Ureter (tissue), 1 donor: ENCODE measurements at regions not wholly inside any gene's neighbourhood (a gene's known extent, or its start where the extent isn't known, plus 50 kb on each side); places are given as distances from the start of the nearest gene placed in this dataset.

Experiments
- DNase-seq: peaks from one replicate; pipeline ENCODE4 v3.0.0-alpha.2; 2020; ENCODE audit warnings: low spot score
- donor health status: DM: yes; HTN: yes; CAD: no.

DNA sequence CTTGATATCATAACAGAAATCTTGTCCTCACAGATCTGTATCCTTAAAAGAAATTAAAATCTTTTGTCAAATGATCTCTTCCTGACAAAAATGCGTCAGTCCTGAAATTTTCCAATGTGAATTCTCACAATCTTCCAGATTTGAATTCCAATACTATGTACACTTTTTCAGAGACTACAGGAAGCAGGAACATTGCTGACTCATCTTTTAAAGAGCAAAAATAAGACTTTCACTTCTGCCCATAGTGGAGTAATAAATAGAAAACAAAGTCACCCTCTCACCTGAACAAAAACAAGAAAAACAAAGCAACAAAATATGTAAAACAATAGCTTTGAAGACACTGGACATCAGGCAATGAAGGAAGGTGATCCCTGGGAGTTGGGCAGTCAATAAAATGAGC is 167.0 kb upstream of the IPO5 start:
- DNase-seq: no peak

DNA sequence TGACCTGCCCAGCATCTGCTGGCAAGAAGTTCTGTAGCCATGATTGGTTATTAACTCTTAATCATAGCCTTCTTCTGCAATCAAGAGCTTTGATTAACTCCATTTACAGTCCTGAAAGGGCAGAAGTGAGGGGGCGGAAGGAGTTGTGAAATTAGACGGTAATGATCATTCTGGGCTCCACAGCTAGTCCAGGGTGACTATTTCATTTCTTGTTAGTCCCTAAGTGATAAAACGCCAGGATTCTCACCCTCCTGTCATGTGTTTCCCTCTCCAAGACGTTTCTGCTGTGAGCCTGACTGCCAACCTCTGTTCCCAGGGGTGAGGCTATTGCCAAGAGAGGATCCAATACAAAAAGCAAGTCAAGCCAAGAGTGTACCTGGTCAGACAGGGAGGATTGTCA is 155.9 kb upstream of the IPO5 start:
- DNase-seq: no peak

DNA sequence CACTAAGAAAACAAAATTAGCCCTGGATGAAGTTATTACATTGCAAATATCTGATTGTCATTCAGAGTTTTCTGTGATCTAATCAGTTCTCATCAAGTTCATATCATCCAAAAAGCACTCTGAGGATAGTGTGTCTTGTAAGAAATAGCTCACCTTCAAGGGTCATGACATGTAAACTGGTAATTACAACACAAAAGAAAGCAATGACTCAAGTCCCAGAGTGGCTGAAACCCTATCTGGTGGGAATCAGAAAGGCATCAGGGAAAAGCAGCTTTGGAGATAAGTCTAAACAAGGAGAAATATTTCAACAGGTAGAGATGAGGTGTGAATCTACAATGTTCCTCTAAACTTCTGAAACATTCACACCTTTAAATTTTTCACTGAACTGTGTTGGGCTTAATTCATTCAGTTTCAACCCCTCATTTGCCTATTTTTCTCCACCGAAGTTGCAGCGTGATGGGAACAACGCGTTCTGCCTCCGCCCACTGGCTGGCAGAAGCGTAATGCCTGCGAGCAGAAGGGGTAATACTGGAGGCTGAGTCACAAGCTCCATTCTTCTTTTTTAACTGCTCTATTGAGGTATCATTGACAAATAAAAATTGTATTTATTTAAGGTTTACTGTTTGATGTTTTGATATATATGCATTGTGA is 155.2 kb upstream of the IPO5 start:
- DNase-seq: no peak

DNA sequence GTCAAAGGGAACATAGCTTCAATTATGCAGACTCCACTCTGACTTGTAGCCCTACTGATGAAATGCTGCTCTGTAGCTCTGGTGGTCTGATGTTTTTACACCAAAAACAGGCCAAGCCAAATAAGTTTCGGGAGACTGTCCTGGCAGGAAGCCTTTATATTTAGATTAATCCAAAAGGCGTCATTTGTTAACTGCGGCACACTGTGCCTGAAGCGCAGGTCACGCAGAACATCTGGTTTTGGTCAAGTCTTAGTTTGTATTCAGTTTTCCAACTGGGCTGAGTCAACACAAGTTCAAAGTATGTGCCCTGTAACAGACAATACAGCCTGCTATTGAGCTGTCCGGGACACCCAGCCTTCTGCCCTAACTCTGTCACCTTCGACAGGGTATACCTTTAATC is 154.6 kb upstream of the IPO5 start:
- DNase-seq: no peak

DNA sequence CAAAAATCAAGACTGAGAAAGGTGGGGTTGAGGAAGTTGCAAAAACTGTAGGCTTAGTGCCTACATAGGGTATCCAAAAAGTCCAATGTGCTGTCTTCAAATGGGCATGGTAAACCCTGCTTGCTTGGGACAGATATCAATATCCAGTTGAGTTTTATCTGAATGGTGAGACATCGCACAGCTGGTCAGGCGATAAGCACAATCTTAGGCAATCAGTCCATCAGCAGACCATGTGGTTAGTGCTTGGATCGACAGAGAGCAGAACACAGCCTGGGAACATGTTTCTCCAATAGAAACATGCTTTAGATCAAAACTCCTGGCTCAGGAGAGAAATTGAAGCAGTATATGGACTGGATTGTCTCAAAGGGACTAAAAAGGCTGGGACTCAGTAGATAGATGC is 151.3 kb upstream of the IPO5 start:
- no peak for DNase-seq

DNA sequence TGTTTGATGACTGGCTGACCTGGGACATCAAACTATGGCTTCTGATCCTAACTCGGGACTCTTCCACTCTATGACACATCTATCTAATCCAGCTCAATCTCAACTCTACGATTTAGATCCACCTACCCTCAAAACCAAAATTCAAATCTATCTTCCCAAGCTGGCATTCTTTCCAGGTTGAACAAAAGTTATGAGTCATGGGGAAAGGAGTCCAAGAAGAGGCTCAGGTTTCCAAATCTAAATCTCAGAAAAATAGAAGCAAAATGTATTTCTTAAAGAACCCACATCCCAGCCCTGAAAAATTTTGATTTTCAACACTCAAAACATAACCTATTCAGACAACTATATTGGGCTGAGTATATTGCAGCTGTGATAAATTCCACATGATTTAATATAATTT is 143.9 kb upstream of the IPO5 start:
- DNase-seq: no peak

DNA sequence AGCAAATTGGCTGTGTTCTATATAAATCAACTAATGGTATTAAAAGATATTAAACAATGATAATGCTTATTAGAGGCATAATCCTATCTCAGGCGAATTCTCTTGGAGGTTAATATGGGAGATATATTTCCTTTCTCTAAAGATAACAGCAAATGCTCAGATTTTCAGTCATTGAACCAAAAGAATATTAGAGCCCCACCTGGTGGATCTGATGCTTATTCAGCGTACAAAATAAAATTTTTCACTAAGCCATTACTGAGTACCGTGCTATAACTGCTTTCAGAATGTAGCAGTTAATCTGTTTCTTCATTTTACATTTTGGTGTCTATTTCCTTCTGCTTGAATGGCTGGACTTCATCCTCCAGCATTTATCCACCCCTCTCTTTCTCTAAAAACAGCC is 143.3 kb upstream of the IPO5 start:
- no peak for DNase-seq

DNA sequence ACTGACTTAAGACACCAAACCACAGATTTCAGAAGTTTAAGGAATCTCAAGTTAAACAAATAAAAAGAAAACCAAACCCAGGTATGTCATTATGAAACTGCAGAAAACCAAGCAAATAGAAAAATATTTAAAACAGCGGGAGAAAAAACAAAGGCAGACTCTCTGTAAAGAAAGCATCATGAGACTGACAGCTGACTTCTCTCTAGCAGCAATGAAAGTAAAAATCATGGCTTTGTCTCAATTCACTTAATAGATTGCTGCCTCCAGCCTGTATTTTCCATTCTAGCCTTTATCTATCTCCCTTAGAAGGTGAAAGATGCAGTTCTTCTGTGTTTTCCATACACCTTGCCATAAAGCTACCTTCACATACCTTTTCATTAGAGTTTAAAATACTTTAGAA is 131.1 kb upstream of the IPO5 start:
- no peak for DNase-seq

DNA sequence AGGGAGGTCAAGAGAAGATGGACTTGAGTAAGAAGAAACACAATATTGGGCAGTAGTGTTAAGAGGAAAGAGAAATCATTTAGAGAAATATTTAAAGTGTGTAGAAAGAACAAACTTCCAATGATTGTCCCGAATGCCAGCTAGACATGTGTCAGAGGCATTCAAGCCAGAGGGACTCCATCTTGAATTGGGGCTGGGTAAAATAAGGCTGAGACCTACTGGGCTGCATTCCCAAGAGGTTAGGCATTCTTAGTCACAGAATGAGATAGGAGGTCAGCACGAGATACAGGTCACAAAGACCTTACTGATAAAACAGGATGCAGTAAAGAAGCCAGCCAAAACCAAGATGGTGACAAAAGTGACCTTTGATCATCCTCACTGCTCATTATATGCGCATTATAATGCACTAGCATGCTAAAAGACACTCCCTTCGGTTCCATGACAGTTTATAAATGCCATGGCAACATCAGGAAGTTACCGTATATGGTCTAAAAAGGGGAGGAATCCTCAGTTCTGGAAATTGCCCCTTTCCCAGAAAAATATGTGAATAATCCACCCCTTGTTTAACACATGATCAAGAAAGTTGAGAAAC is 127.0 kb upstream of the IPO5 start:
- DNase-seq: no peak

DNA sequence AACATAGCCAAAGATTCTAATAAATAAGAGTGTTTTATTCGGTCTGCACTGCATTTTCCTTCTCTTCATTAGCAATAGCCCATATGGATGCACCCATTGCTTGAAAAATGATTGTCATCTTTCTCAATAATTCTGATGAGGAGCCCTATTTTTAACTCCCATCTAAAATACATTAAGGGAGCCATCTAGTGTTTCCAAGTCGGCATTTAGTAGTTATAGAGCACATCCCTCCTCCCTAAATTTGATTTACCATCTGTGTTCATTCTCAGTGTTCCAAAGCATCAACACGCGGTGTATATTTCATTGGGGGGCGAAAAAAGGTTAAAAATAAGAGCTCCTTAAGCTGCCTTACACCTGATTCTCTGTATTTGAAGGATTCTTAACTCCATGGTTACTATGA is 119.2 kb upstream of the IPO5 start:
- DNase-seq: no peak

DNA sequence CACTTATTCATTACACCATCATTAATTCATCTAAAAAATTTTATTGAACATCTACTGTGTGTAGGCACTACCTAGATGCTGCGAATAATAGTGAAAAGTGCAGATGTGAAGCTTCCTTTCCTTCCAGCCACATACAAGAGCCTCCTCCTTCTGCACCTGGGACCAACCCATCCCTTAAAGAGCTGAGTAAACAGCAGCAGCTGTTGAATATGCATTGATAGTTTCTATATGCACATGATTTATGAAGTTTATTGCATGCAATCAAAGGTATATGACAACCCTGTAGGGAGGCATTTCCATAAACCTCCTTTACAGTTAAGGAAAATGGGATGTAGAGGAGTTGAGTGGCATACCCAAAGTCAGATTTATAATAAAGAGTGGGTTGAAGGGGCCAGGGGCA is 110.3 kb upstream of the IPO5 start:
- no peak for DNase-seq

DNA sequence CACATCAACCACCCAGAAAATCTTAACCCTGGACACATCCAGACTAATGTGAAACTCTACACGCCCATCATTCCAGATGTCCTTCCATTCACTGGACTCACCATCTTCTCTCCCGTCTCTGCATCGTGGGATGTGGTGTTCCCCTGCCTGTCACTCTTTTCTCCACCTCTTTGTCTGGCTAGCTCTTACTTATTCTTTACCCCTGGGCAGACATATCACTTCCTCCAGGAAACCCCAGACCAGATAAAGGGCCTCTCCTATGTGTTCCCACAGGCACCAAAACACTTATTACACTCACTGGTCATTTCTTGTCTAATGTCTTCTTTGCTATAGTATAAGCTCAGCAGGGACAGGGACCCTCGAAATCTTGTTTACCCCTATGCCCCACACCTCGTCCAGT is 109.3 kb upstream of the IPO5 start:
- DNase-seq: no peak

DNA sequence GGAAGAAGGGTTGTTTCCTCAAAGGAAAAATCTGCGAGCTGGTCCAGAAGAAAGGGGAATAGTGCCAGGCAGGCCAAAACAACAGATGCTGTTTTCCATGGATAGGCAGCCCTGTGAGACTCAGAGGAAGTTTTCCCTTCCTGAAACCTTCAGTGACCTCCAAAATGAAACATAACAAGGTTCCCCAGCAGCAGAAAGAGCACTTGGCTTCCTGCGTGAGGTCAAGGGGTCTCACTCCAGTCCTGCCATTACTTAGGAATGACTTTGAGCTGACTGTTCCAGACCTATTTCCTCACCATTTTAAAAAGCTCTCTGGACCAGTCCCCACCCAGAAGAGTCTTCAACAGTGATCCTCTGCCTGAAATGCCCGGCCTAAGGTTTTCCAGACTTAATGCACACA is 104.6 kb upstream of the IPO5 start:
- DNase-seq: no peak

DNA sequence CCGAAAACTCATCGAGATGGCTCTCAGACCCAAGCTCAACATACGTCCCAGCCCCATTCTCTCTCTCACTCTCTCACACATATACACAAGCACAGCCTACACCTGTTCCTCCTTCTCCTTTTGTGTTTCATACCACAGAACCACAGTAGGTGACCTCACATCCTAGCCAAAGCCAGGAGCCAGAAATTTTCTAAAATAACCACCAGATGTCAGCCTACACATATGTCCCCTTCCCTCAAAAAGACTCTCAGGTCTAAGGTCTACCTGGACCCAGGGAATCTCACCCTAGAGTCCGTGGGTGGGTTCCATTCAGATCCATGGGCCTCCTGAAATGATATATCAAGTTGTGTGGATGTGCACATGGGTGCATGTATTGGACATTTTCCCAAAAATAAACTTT is 104.2 kb upstream of the IPO5 start:
- no peak for DNase-seq

DNA sequence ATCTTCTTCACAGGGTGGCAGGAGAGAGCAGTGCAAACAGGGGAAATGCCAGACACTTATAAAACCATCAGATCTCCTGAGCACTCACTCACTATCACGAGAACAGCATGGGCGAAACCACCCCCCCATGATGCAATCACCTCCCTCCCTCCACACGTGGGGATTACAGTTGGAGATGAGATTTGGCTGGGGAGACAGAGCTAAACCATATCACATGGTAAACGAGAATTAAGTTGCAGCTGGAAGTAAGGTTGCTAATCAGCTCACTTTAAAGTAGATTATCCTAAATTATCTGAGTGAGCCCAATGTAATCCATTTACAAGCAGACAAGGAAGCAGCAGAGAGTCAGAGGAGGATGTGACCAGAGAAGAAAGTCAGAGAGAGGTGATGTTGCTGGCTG is 102.2 kb upstream of the IPO5 start:
- no peak for DNase-seq

DNA sequence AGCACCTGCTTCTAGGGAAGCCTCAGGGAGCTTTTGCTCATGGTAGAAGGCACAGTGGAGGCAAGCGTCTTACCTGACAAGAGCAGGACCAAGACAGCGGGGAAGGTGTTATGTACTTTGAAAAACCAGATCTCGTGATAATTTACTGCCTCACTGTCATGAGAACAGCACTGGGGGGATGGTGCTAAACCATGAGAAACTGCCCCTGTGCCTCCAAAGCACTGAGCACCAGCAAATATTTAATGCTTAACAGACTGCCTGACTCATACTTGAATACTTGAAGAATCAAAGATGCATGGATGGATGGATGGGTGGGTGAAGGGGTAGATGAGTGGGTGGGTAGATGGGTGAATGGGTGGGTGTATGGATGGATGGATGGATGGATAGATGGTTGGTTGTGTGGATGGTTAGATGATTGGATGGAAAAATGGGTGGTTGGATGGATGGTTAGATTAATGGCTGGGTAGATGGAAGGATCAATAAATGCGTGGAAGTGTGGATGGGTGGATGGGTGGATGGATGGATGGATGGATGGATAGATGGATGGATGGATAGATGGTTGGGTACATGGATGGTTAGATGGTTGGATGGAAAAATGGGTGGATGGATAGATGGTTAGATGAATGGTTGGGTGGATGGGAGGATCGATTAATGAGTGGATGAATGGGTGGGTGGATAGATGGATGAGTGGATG is 101.1 kb upstream of the IPO5 start:
- DNase-seq: no peak

DNA sequence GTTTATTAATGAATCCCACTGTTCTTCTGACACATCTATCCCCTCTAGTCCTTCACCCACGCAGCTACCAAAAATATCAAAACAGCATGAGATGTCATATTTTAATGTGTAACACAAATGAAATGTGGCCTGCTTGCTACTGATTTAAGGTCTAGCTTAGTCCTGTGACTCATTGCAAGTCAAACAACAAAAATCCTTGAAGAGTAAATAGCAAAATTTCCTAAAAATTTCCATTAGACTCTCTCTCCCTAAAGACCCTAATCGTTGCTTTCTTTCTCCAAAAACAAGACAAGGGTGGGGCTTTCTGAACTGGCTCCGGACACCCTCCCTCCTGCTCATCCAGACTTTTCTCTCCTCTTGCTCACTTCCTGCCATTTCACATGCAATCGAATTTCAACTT is 99.9 kb upstream of the IPO5 start:
- DNase-seq: no peak

DNA sequence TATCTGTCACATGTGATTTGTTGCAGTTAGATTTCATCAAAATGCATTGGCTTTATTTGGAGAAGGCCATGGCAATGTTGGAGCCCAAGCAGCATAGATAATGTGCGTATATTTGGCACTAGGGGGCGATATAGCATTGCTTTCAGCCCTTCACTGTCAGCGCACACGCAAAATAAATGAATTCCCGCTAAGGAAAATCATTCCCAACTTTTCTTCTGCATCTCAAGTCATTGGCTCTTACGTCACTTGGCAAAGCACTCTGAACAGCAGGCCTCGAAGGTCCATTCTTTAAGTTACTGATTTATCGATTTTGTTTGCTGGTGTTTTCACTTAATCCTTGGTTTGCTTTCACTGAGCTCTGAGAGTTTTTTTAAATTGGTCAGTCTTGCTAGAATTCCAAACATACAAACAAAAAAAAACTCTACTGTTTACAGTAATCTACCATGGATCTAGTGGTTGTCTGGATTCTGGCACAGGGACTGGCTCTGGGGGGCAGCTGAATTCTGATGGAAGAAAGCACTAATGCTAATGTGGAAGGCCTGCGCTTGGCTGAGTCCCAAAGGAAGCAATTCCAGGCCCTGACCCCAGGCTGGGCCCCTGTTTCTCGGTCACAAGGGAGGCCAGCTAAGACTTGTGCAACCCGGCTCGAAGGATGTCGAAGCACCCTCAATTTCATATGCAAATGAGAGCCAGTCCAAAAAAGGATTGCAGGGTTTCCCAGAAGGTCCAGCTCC is 97.7 kb upstream of the IPO5 start:
- DNase-seq: peak; percentile 50

DNA sequence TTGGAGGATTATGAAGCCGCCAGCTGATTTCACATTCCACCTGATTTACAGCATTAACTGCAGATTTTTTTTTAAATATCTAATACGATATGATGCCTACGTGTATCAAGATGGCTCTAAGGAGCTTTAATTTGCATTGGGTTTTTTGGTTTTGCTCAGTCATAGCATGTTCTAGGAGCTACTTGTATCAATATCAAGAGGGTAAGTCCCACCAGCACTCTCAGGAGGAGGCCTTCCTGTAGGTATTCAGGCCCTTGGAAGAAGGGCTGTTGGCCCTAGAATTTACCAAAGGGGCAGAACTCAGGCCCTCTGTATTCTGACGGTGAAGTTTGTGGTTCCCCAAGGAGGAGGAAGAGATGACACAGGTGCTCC is 97.2 kb upstream of the IPO5 start:
- DNase-seq: no peak

DNA sequence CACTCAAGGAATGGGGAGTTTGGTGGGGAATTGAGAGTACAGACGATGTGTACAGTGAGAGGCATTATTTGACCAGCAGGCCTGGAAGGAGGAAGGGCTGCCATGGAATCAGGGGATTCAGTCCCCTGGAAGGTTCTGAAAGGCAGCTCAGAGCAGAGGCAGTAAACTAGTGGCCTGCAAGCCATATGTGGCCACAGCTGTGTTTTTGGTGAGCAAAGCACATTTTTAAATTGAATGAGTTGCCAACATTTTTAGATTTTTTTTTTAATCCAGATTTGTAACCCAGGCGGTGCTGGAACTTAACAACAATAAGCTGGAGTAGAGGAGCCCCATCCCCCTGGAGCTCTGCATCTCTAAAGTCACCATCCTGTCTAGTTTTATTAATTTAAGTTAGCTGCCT is 95.3 kb upstream of the IPO5 start:
- DNase-seq: no peak

DNA sequence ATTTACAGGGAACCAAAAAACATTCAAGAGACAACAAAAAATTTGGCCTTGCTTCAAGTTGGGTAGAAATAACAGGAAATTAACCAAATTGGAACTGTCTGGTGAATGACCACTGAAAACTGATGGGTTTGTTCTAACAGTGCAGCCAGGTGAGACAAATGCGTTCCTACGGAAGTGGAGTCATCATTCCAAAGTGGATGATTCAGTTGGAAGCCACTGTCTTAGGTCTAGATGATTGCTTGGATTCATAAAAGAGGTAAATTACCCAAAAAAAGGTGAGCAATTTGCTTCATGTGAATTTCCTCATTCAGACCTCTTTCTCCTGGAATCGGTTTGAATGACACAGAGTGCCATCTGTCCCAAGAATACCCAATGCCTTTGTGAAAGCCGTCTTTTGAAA is 87.1 kb upstream of the IPO5 start:
- no peak for DNase-seq

DNA sequence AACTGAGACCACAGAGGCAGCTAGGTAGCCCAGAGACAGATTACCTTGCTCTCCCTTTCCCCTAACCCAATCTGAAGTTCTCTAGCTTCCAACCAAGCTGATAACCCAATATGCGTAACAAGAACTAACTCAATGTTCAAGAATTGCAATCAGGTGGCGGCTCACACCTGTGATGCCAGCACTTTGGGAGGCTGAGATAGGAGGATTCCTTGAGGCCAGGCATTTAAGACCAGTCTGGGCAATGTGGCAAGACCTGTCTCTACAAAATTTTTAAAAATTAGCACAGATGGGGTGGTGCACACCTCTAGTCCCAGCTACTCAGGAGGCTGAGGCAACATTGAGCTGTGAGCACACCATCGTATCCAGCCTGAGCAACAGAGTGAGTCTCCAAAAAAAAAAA is 86.7 kb upstream of the IPO5 start:
- no peak for DNase-seq

DNA sequence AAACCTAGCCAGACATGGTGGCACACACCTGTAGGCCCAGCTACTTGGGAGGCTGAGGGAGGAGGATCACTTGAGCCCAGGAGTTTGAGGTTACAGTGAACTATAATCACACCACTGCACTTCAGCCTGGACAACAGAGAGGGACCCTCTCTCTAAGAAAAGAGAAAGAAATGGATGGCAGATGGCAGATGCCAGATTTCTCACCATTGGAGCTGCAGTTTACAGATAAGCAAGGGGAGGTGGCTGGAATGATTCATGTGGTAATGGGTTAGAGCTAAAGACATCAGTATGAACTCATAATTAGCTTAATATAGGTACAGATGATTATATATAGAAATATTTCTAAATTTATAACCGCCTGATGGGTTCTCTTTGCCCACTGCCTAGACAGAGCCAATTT is 80.1 kb upstream of the IPO5 start:
- DNase-seq: no peak
